ENCODE measurements at regions not wholly inside any gene's neighbourhood (a gene's known extent, or its start where the extent isn't known, plus 50 kb on each side); places are given as distances from the start of the nearest gene placed in this dataset.
"Not testable (repeated sequence)": the region's sequence is repeated elsewhere in the genome, so short reads cannot be mapped to it uniquely, and the experiment has no call there.

DNA sequence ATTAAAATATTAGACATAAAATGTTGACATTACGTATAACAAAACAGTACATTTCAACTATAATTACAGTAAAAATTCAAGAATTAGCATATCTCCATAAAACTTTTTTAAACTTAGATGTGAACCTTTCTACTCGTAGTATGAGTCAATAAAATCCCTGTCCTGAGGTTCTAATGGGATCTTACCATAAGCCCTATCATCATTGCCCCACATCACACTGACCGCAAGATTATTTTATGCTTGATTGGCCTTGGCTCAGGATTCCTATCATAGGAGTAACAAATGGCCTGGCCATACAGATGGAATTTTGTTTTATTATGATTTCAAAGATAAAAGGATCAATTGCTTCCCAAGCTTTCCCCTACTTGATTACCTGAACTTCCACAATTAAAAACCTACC is 238.3 kb downstream of the MEF2C start:
- Histone ChIP-seq H3K4me3 (ENCODE audit: low read depth, low read length) (no peak overlapping the region), H3K4me1 (ENCODE audit: control insufficient read depth in 1 of 2, insufficient read depth in 2 of 2, low read length in 2 of 2) (no peaks in the 10 kb centered on the region), H4K12ac (ENCODE audit: low read depth, low read length) (no peak overlapping the region), H2BK12ac (ENCODE audit: low read length) (no peak overlapping the region), H3K79me2 (ENCODE audit: control insufficient read depth, insufficient read depth, low read length, poor library complexity) (no peaks in the 10 kb centered on the region), H3K9me3 (ENCODE audit: insufficient read depth, low read depth, low read length) (no peaks in the 10 kb centered on the region), H3K4ac (ENCODE audit: low read depth, low read length) (no peak overlapping the region), H2AFZ (ENCODE audit: insufficient read depth, low read length, poor library complexity) (no peak overlapping the region), H3K79me1 (ENCODE audit: low read length) (no peaks in the 10 kb centered on the region), H3K27me3 (ENCODE audit: insufficient read depth, low read length) (no peaks in the 10 kb centered on the region), H3K18ac (ENCODE audit: low read length) (no peak overlapping the region), H3K4me2 (ENCODE audit: low read length) (no peak overlapping the region), H3K27ac (ENCODE audit: low read depth, low read length) (no peak overlapping the region), H3K14ac (ENCODE audit: low read length) (no peak overlapping the region), H2AK5ac (ENCODE audit: low read length) (no peak overlapping the region), H2BK120ac (ENCODE audit: insufficient read depth, low read length, poor library complexity) (no peak overlapping the region), H3K36me3 (ENCODE audit: control insufficient read depth in 1 of 2, insufficient read depth in 2 of 2, low read length in 2 of 2) (no peaks in the 10 kb centered on the region), H3K23ac (ENCODE audit: low read length) (no peak overlapping the region), H2BK5ac (ENCODE audit: low read depth, low read length, poor library complexity) (no peak overlapping the region), H4K8ac (ENCODE audit: low read depth, low read length) (no peak overlapping the region), H4K91ac (ENCODE audit: low read depth, low read length) (no peak overlapping the region), H3K9ac (ENCODE audit: low read length) (no peak overlapping the region)
- WGBS (ENCODE audit: extremely low coverage, insufficient coverage, insufficient read length), result no CpG with 5 or more reads among the region's 3 CpGs
- no peak for DNase-seq

DNA sequence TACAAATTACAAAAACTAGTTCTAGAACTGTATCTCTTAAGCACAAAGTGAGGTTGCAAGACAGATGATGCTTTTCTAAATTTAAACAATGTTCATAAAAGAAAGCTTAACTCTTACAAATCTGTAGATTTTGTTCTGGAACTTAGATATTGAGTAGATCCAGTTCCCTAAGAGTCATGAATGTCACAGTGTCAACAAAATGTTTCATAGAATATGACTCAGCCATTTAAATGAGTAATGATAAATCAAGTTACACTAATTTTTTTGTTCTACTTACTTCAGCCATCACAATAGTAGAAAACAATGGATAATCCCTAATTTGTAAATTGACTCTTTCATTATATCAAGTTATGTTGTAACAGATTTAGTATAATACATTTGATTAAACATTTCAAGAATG is 239.7 kb downstream of the MEF2C start:
- H3K4ac ChIP-seq (ENCODE audit: low read depth, low read length), result no peak overlapping the region
- no peaks in the 10 kb centered on the region for H3K4me1 ChIP-seq (ENCODE audit: control insufficient read depth in 1 of 2, insufficient read depth in 2 of 2, low read length in 2 of 2)
- H4K8ac ChIP-seq (ENCODE audit: low read depth, low read length), result no peak overlapping the region
- H3K23ac ChIP-seq (ENCODE audit: low read length), result no peak overlapping the region
- H3K9me3 ChIP-seq (ENCODE audit: insufficient read depth, low read depth, low read length), result no peaks in the 10 kb centered on the region
- no peaks in the 10 kb centered on the region for H3K79me1 ChIP-seq (ENCODE audit: low read length)
- no peak overlapping the region for H2BK120ac ChIP-seq (ENCODE audit: insufficient read depth, low read length, poor library complexity)
- no peaks in the 10 kb centered on the region for H3K79me2 ChIP-seq (ENCODE audit: control insufficient read depth, insufficient read depth, low read length, poor library complexity)
- H2AFZ ChIP-seq (ENCODE audit: insufficient read depth, low read length, poor library complexity), result no peak overlapping the region
- DNase-seq, result no peak
- H3K4me2 ChIP-seq (ENCODE audit: low read length), result no peak overlapping the region
- no peak overlapping the region for H2AK5ac ChIP-seq (ENCODE audit: low read length)
- H2BK5ac ChIP-seq (ENCODE audit: low read depth, low read length, poor library complexity), result no peak overlapping the region
- no peak overlapping the region for H3K14ac ChIP-seq (ENCODE audit: low read length)
- H3K36me3 ChIP-seq (ENCODE audit: control insufficient read depth in 1 of 2, insufficient read depth in 2 of 2, low read length in 2 of 2), result no peaks in the 10 kb centered on the region
- H3K9ac ChIP-seq (ENCODE audit: low read length), result no peak overlapping the region
- H3K27ac ChIP-seq (ENCODE audit: low read depth, low read length), result no peak overlapping the region
- no peak overlapping the region for H2BK12ac ChIP-seq (ENCODE audit: low read length)
- no peak overlapping the region for H3K4me3 ChIP-seq (ENCODE audit: low read depth, low read length)
- H4K12ac ChIP-seq (ENCODE audit: low read depth, low read length), result no peak overlapping the region
- no peak overlapping the region for H3K18ac ChIP-seq (ENCODE audit: low read length)
- no peaks in the 10 kb centered on the region for H3K27me3 ChIP-seq (ENCODE audit: insufficient read depth, low read length)
- no peak overlapping the region for H4K91ac ChIP-seq (ENCODE audit: low read depth, low read length)

DNA sequence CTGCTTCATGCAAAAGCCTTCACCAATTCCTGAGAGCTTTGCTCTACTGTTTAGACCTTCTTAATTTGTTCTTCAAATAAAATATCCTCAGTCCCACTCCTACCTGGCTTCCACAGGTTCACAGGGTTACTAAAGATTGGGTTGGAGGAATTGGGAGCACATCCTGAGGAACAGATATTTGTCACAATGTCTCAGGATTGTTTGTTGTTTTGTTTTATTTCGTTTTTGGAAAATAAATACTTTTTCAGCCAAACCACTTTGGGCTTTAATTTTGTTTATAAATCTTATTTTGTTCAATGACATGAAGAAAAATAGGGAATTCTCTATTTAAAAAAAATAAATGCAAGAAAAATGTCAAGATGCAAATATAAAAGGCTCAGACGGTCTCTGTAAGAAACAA is 249.0 kb downstream of the MEF2C start:
- H3K14ac ChIP-seq (ENCODE audit: low read length), result no peak overlapping the region
- H3K4me1 ChIP-seq (ENCODE audit: control insufficient read depth in 1 of 2, insufficient read depth in 2 of 2, low read length in 2 of 2), result no peaks in the 10 kb centered on the region
- no peaks in the 10 kb centered on the region for H3K79me2 ChIP-seq (ENCODE audit: control insufficient read depth, insufficient read depth, low read length, poor library complexity)
- WGBS (ENCODE audit: extremely low coverage, insufficient coverage, insufficient read length), result no CpG with 5 or more reads among the region's 2 CpGs
- H4K12ac ChIP-seq (ENCODE audit: low read depth, low read length), result no peak overlapping the region
- H3K9me3 ChIP-seq (ENCODE audit: insufficient read depth, low read depth, low read length), result no peaks in the 10 kb centered on the region
- H3K4me2 ChIP-seq (ENCODE audit: low read length), result no peak overlapping the region
- no peak for DNase-seq
- H3K4me3 ChIP-seq (ENCODE audit: low read depth, low read length), result no peak overlapping the region
- no peaks in the 10 kb centered on the region for H3K27me3 ChIP-seq (ENCODE audit: insufficient read depth, low read length)
- H3K79me1 ChIP-seq (ENCODE audit: low read length), result no peaks in the 10 kb centered on the region
- H2BK120ac ChIP-seq (ENCODE audit: insufficient read depth, low read length, poor library complexity), result no peak overlapping the region
- H3K36me3 ChIP-seq (ENCODE audit: control insufficient read depth in 1 of 2, insufficient read depth in 2 of 2, low read length in 2 of 2), result no peaks in the 10 kb centered on the region
- H2BK12ac ChIP-seq (ENCODE audit: low read length), result no peak overlapping the region
- no peak overlapping the region for H3K9ac ChIP-seq (ENCODE audit: low read length)
- H2AK5ac ChIP-seq (ENCODE audit: low read length), result no peak overlapping the region
- H3K4ac ChIP-seq (ENCODE audit: low read depth, low read length), result no peak overlapping the region
- H3K18ac ChIP-seq (ENCODE audit: low read length), result no peak overlapping the region
- H4K91ac ChIP-seq (ENCODE audit: low read depth, low read length), result no peak overlapping the region
- H4K8ac ChIP-seq (ENCODE audit: low read depth, low read length), result no peak overlapping the region
- no peak overlapping the region for H2BK5ac ChIP-seq (ENCODE audit: low read depth, low read length, poor library complexity)
- H2AFZ ChIP-seq (ENCODE audit: insufficient read depth, low read length, poor library complexity), result no peak overlapping the region
- H3K23ac ChIP-seq (ENCODE audit: low read length), result no peak overlapping the region
- H3K27ac ChIP-seq (ENCODE audit: low read depth, low read length), result no peak overlapping the region

DNA sequence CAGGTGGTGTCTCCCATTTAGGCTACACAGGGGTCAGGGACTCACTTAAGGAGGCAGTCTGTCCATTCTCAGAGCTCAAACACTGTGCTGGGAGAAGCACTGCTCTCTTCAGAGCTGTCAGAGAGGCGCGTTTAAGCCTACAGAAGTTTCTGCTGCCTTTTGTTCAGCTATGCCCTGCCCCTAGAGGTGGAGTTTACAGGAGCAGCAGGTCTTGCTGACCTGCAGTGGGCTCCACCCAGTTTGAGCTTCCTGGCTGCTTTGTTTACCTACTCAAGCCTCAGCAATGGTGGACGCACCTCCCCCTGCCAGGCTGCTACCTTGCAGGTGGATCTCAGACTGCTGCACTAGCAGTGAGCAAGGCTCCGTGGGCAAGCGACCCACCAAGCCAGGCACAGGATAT is 260.1 kb downstream of the MEF2C start:
- not testable (repeated sequence) for H3K79me2 ChIP-seq (ENCODE audit: control insufficient read depth, insufficient read depth, low read length, poor library complexity); H3K23ac ChIP-seq (ENCODE audit: low read length); H4K8ac ChIP-seq (ENCODE audit: low read depth, low read length); H3K9me3 ChIP-seq (ENCODE audit: insufficient read depth, low read depth, low read length); DNase-seq; H4K12ac ChIP-seq (ENCODE audit: low read depth, low read length); H4K91ac ChIP-seq (ENCODE audit: low read depth, low read length); H3K27me3 ChIP-seq (ENCODE audit: insufficient read depth, low read length); H3K27ac ChIP-seq (ENCODE audit: low read depth, low read length); H3K79me1 ChIP-seq (ENCODE audit: low read length); H3K18ac ChIP-seq (ENCODE audit: low read length); H2BK120ac ChIP-seq (ENCODE audit: insufficient read depth, low read length, poor library complexity); H3K36me3 ChIP-seq (ENCODE audit: control insufficient read depth in 1 of 2, insufficient read depth in 2 of 2, low read length in 2 of 2); H2BK5ac ChIP-seq (ENCODE audit: low read depth, low read length, poor library complexity); H2BK12ac ChIP-seq (ENCODE audit: low read length); H3K4ac ChIP-seq (ENCODE audit: low read depth, low read length); H2AK5ac ChIP-seq (ENCODE audit: low read length); H3K4me1 ChIP-seq (ENCODE audit: control insufficient read depth in 1 of 2, insufficient read depth in 2 of 2, low read length in 2 of 2); H3K9ac ChIP-seq (ENCODE audit: low read length); H3K4me3 ChIP-seq (ENCODE audit: low read depth, low read length); H3K14ac ChIP-seq (ENCODE audit: low read length); H2AFZ ChIP-seq (ENCODE audit: insufficient read depth, low read length, poor library complexity); H3K4me2 ChIP-seq (ENCODE audit: low read length)
- no CpG with 5 or more reads among the region's 5 CpGs for WGBS (ENCODE audit: extremely low coverage, insufficient coverage, insufficient read length)

DNA sequence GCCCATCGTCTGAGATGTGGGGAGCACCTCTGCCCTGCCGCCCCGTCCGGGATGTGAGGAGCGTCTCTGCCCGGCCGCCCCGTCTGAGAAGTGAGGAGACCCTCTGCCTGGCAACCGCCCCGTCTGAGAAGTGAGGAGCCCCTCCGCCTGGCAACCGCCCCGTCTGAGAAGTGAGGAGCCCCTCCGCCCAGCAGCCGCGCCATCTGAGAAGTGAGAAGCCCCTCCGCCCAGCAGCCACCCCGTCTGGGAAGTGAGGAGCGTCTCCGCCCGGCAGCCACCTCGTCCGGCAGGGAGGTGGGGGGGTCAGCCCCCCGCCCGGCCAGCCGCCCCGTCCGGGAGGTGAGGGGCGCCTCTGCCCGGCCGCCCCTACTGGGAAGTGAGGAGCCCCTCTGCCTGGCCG is 267.2 kb downstream of the MEF2C start:
- H3K4me1 ChIP-seq (ENCODE audit: control insufficient read depth in 1 of 2, insufficient read depth in 2 of 2, low read length in 2 of 2); H3K18ac ChIP-seq (ENCODE audit: low read length); H2AFZ ChIP-seq (ENCODE audit: insufficient read depth, low read length, poor library complexity); H3K79me1 ChIP-seq (ENCODE audit: low read length); H3K4ac ChIP-seq (ENCODE audit: low read depth, low read length); H2AK5ac ChIP-seq (ENCODE audit: low read length); H3K4me3 ChIP-seq (ENCODE audit: low read depth, low read length); H4K8ac ChIP-seq (ENCODE audit: low read depth, low read length); H3K79me2 ChIP-seq (ENCODE audit: control insufficient read depth, insufficient read depth, low read length, poor library complexity); H3K36me3 ChIP-seq (ENCODE audit: control insufficient read depth in 1 of 2, insufficient read depth in 2 of 2, low read length in 2 of 2); H3K9ac ChIP-seq (ENCODE audit: low read length); H3K9me3 ChIP-seq (ENCODE audit: insufficient read depth, low read depth, low read length); H3K4me2 ChIP-seq (ENCODE audit: low read length); H3K27me3 ChIP-seq (ENCODE audit: insufficient read depth, low read length); H2BK5ac ChIP-seq (ENCODE audit: low read depth, low read length, poor library complexity); H3K14ac ChIP-seq (ENCODE audit: low read length); H4K12ac ChIP-seq (ENCODE audit: low read depth, low read length); H2BK120ac ChIP-seq (ENCODE audit: insufficient read depth, low read length, poor library complexity); H4K91ac ChIP-seq (ENCODE audit: low read depth, low read length); H2BK12ac ChIP-seq (ENCODE audit: low read length); H3K27ac ChIP-seq (ENCODE audit: low read depth, low read length); DNase-seq; H3K23ac ChIP-seq (ENCODE audit: low read length): not testable (repeated sequence)
- WGBS (ENCODE audit: extremely low coverage, insufficient coverage, insufficient read length), result no CpG with 5 or more reads among the region's 32 CpGs

All from trophoblast cell (in vitro differentiated cells and primary cell).